ENCODE measurements at regions not wholly inside any gene's neighbourhood (a gene's known extent, or its start where the extent isn't known, plus 50 kb on each side); places are given as distances from the start of the nearest gene placed in this dataset.

GRCh38 chr6:138028893-138029292 is 78.3 kb downstream of the PERP start:
- H3K27ac ChIP-seq (ENCODE audit: control insufficient read depth, insufficient read depth, low read length): peak overlapping the region; percentile 47
- H3K27me3 ChIP-seq (ENCODE audit: control insufficient read depth, extremely low read depth, insufficient read depth, low read length): no peaks in the 10 kb centered on the region
- FAIRE-seq (peak; percentile 93), DNase-seq (ENCODE audit: low read depth, low spot score) (no peak)
- H3K9ac ChIP-seq (ENCODE audit: control insufficient read depth, extremely low read depth, insufficient read depth, low read length): peak overlapping the region; percentile 33
- dilution Hi-C loops (cut with MboI; ENCODE audit: extremely low pct_ligation_motif_present, low sequenced_read_pairs): no loop called here
- peak overlapping the region; percentile 49 for H3K4me2 ChIP-seq (ENCODE audit: control insufficient read depth, extremely low read depth, insufficient read depth, low read depth, low read length)
- H3K36me3 ChIP-seq (ENCODE audit: control insufficient read depth in 2 of 2, extremely low read depth in 1 of 2, insufficient read depth in 2 of 2, low read length in 2 of 2): no peaks in the 10 kb centered on the region
- no peaks in the 10 kb centered on the region for H3K79me2 ChIP-seq (ENCODE audit: control insufficient read depth, insufficient read depth, low read length)
- H3K9me3 ChIP-seq (ENCODE audit: control insufficient read depth, low read depth, low read length): no peaks in the 10 kb centered on the region
- H3K4me1 ChIP-seq (ENCODE audit: control insufficient read depth, extremely low read depth, insufficient read depth, low read length): peaks cover 50% of the 10 kb centered on the region
- H4K20me1 ChIP-seq (ENCODE audit: control insufficient read depth, extremely low read depth, insufficient read depth, low read length): no peaks in the 10 kb centered on the region
- H3K4me3 ChIP-seq (ENCODE audit: control insufficient read depth in 2 of 3, extremely low read depth in 1 of 3, insufficient read depth in 2 of 3, low read depth in 1 of 3, low read length in 3 of 3): no peak overlapping the region
- H3K9me1 ChIP-seq (ENCODE audit: control insufficient read depth, extremely low read depth, insufficient read depth, low read length): no peaks in the 10 kb centered on the region
- H2AFZ ChIP-seq (ENCODE audit: control insufficient read depth, low read length): peak overlapping the region; percentile 21
- TF ChIP-seq CTCF (optimal IDR thresholded peaks at IDR 0.05 in 1 of 3, IDR thresholded peaks at IDR 0.05 in 1 of 3, conservative IDR thresholded peaks at IDR 0.05 in 1 of 3; ENCODE audit: extremely low read depth in 1 of 3, insufficient read depth in 2 of 3, low read length in 3 of 3) (no peak), EZH2 (IDR thresholded peaks at IDR 0.05; ENCODE audit: low read length) (no peak)

- H3K9me1 ChIP-seq (ENCODE audit: control insufficient read depth, extremely low read depth, insufficient read depth, low read length): no peaks in the 10 kb centered on the region
- peak overlapping the region; percentile 82 for H3K9ac ChIP-seq (ENCODE audit: control insufficient read depth, extremely low read depth, insufficient read depth, low read length)
- no peaks in the 10 kb centered on the region for H3K79me2 ChIP-seq (ENCODE audit: control insufficient read depth, insufficient read depth, low read length)
- H3K4me1 ChIP-seq (ENCODE audit: control insufficient read depth, extremely low read depth, insufficient read depth, low read length): peaks cover 70% of the 10 kb centered on the region
- TF ChIP-seq CTCF (optimal IDR thresholded peaks at IDR 0.05 in 1 of 3, IDR thresholded peaks at IDR 0.05 in 1 of 3, conservative IDR thresholded peaks at IDR 0.05 in 1 of 3; ENCODE audit: extremely low read depth in 1 of 3, insufficient read depth in 2 of 3, low read length in 3 of 3) (no peak), EZH2 (IDR thresholded peaks at IDR 0.05; ENCODE audit: low read length) (no peak)
- no peaks in the 10 kb centered on the region for H3K27me3 ChIP-seq (ENCODE audit: control insufficient read depth, extremely low read depth, insufficient read depth, low read length)
- H3K9me3 ChIP-seq (ENCODE audit: control insufficient read depth, low read depth, low read length): no peaks in the 10 kb centered on the region
- dilution Hi-C loops (cut with MboI; ENCODE audit: extremely low pct_ligation_motif_present, low sequenced_read_pairs): no loop called here
- peak overlapping the region; percentile 40 for H2AFZ ChIP-seq (ENCODE audit: control insufficient read depth, low read length)
- no peaks in the 10 kb centered on the region for H3K36me3 ChIP-seq (ENCODE audit: control insufficient read depth in 2 of 2, extremely low read depth in 1 of 2, insufficient read depth in 2 of 2, low read length in 2 of 2)
- DNase-seq (ENCODE audit: low read depth, low spot score): no peak
- H3K27ac ChIP-seq (ENCODE audit: control insufficient read depth, insufficient read depth, low read length): peak overlapping the region; percentile 98
- peak overlapping the region in 2 of 3 experiments; percentile 31 to 44 for H3K4me3 ChIP-seq (ENCODE audit: control insufficient read depth in 2 of 3, extremely low read depth in 1 of 3, insufficient read depth in 2 of 3, low read depth in 1 of 3, low read length in 3 of 3)
- H4K20me1 ChIP-seq (ENCODE audit: control insufficient read depth, extremely low read depth, insufficient read depth, low read length): no peaks in the 10 kb centered on the region
- H3K4me2 ChIP-seq (ENCODE audit: control insufficient read depth, extremely low read depth, insufficient read depth, low read depth, low read length): peak overlapping the region; percentile 79
- peak; percentile 51 for FAIRE-seq
Measured at GRCh38 chr6:138030872-138031271, 76.3 kb downstream of the PERP start.
